GM21576 (cell line): ENCODE measurements at regions not wholly inside any gene's neighbourhood (a gene's known extent, or its start where the extent isn't known, plus 50 kb on each side); places are given as distances from the start of the nearest gene placed in this dataset.
A peak's percentile ranks its signal among the peaks of the same experiment; 100 is the strongest.
"Not testable (repeated sequence)": the region's sequence is repeated elsewhere in the genome, so short reads cannot be mapped to it uniquely, and the experiment has no call there.

Experiments
- ATAC-seq: cut with Tn5 transposase; IDR thresholded peaks from one replicate; pipeline ENCODE4 v1.9.1; 2021; ENCODE audit warnings: mild to moderate bottlenecking, moderate library complexity; ENCODE audit not compliant: unreplicated experiment

DNA sequence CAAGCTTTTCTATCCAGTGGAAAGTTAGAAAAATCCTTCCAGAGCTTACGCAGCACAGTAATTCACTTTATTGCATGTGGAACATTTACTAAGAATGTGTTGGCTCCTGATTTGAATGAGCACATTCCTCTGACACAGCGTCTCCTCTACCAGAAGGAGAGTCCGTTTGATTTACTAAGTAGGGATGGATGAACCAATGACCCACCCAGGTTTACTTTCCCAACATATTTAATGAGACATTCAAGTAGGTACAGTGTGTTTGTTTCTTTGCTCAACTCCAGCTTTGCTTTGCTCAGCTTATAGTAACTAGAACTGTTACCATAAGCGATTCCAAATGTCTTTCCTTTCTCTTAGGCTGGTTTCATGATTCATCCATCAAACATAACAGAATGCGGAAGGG lies 161.7 kb downstream of the SMARCA1 start:
- no peak for ATAC-seq

GRCh38 chrX:129360175-129360574 lies 163.1 kb downstream of the SMARCA1 start:
- peak; percentile 94 for ATAC-seq

DNA sequence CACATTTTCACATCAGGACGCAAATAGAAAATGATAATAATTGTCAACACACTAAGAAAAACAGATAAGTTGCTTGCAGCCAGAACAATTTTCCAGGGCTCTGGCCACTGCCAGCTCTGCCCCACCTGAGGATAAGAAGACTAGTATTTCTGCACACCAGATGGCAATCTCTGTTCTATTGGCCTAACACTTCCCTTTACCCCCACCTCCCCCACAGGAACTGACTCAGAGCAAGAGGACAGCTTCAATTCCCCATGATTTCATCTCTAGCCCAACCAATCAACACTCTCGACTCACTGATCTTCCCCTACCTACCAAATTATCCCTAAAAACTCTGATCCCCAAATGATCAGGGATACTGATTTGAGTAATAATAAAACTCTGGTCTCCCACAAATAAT lies 164.0 kb downstream of the SMARCA1 start:
- ATAC-seq: no peak

GRCh38 chrX:129357428-129357827 lies 165.9 kb downstream of the SMARCA1 start:
- ATAC-seq: not testable (repeated sequence)

DNA sequence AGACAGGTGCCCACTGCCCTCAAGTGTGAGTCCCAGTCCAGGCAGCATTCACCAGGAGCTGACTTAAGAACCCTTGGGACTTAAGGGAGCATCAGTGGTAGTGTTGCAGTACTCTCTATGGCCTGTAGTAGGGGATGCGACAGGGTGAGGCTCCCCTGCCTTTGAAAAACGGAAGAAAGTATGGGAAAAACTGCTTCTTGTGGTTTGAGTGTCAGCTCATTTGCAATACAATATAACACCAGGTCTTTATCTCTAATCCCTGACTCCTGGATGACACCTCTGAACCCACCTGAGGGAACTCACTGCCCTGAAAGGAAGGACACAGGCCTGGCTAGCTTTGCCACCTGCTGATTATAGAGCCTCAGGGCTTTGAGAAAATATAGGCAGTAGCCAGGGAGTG lies 176.0 kb downstream of the SMARCA1 start:
- ATAC-seq: peak; percentile 62

GRCh38 chrX:129346574-129346973 lies 176.7 kb downstream of the SMARCA1 start:
- ATAC-seq: no peak

GRCh38 chrX:129337264-129337663 lies 186.0 kb downstream of the SMARCA1 start:
- not testable (repeated sequence) for ATAC-seq

DNA sequence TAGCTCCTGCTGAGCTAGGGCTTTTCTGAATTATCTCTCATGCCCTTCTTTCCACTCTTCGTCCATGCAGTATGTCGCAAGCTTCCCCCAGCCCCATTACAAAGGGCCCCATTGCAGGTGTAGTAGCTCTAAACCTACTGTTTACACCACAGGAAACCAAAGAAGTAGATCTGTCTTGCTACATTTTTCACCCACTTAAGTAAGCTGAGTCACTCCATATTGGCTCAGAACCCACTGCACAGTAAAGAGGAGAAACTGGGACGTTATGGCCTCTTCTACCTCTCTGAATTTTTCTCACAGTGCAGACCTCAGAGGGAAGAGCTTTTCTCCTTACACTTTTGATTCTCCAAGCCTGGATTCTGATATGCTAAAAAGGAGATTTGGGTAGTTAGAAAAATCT lies 200.2 kb downstream of the SMARCA1 start:
- ATAC-seq: no peak

GRCh38 chrX:129318375-129318774 lies 204.9 kb downstream of the SMARCA1 start:
- no peak for ATAC-seq

DNA sequence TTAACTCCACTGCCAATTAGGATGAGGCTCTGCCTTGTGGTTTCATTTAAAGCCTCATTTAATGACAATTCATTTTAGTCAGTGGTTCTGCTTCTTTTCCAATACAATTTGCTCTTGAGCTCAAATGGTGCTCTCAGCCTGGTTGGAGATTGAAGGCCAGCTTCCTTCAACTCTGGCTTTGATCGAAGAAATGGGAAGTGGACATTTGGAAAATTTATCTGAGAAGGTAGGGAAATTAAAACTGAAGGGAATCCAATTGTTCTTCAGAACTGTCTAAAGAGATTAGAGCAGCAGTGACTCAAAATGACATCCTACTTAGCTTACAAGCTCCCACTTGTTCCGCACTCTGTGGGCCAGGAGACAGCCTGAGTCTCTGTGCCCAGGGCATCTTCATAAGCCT lies 206.8 kb downstream of the SMARCA1 start:
- ATAC-seq: no peak

DNA sequence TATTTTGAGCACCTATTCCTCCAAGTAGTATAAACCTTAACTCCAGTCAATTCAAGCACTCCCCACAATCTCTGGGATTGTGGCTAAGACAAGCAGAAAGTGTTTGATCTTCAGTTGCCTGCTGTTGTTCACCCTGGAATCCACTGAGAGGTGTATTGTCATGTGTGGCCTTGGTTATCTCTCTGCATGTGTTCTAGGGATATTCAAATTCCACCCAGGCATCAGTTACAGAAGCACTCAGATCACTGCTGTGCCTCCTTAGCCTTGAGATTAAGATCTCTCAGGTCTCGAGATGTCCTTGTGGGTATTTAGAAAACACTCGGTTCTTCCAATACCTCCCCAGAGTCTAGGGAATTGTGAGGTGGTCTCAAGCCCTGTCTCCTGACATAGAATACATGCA lies 213.3 kb downstream of the SMARCA1 start:
- no peak for ATAC-seq

- ATAC-seq: no peak
These were observed 260.4 kb downstream of the SMARCA1 start for GRCh38 chrX:129262912-129263311.

- not testable (repeated sequence) for ATAC-seq
These were observed 267.8 kb downstream of the SMARCA1 start for GRCh38 chrX:129255516-129255915.

DNA sequence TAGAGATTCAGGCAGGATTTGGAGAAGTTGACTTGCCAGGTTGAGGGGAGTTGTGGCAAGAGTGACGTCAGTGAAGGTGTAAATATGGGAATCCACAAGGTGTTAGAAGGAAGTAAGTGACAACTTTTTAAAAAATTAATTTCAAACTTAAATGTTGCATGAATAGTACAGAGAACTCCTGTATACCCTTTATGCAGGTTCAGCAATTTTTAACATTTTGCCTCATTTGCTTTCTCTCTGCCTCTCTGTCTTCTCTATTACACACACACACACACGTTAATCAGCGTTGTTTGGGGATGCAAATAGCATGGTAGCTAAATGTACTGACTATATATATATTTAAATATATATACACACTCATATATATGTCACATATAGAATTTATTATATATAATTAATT lies 273.7 kb downstream of the SMARCA1 start:
- ATAC-seq: no peak

DNA sequence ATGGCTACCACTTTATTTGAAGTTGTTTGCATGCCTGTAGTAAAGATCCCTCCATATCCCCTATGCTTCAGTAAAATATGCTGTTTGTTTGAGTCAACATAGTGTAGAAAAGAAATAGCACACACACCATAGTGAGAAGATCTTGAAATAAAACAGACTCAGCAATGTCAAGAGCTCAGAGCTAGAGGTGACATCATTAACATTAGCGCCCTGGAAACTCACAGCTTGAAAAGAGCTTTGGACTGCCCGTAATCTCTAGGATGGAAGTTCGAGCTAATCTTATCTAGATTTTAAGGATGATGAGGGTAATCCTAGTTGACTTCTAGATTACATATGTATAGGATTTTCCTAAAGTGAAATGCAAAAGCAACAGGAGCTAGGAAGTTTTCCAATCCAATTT lies 275.6 kb downstream of the SMARCA1 start:
- no peak for ATAC-seq

- no peak for ATAC-seq
These were observed 283.9 kb downstream of the SMARCA1 start for GRCh38 chrX:129239371-129239770.

DNA sequence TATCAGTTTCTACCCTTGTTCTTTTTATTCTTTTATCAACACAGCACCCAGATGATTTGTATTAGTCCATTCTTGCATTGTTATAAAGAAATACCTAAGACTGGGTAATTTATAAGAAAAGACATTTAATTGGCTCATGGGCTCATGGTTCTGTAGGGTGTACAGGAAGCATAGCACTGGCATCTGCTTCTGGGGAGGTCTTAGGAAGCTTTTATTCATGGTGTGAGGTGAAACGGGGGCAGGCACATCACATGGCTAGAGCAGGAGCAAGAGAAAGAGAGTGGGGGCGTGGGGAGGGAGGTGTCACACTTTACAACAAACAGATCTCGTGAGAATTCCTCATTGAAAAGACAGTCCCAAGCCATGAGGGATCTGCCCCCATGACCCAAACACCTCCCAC lies 285.3 kb downstream of the SMARCA1 start:
- ATAC-seq: no peak

- no peak for ATAC-seq
These were observed 287.4 kb downstream of the SMARCA1 start for GRCh38 chrX:129235903-129236302.

DNA sequence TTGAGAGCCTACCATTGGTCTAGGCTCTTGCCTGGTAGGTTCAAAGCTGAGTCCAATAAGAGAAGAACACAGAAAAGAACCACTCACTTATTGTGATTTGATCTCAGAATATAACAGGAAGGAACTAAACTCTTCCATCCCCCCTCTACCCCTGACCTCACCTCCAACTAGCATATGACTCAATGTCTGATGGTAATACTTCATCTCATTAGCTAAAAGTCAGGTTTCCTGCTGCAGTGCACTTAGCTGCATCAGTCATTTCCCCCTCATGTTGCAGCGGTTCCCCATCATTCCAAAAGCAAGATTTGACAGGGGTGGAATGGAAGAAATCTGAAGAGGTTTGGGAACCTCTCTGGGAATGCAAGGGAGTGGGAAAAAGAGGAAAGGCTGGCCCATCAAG lies 289.5 kb downstream of the SMARCA1 start:
- ATAC-seq: no peak

GRCh38 chrX:129230850-129231512 lies 292.3 kb downstream of the SMARCA1 start:
- no peak for ATAC-seq

- no peak for ATAC-seq
These were observed 293.1 kb downstream of the SMARCA1 start for GRCh38 chrX:129230168-129230567.

DNA sequence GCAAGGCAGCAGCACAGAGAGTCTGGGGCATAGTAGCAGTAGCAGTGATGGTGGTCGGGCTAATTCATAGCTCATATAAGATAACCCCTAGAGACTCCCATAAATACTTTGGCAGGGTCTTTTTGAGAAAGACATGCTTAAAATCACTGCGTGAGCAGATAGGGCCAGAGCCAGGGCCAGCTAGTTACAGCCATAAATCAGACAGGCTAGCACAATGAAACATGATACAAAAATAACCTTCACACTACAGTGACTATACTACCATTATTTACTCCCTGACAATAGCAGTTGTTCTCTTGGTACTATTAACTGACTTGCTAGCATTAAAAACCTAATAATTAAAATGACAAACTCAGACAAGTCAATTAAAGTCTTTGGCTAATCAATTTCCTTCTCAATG lies 295.9 kb downstream of the SMARCA1 start:
- ATAC-seq: no peak

DNA sequence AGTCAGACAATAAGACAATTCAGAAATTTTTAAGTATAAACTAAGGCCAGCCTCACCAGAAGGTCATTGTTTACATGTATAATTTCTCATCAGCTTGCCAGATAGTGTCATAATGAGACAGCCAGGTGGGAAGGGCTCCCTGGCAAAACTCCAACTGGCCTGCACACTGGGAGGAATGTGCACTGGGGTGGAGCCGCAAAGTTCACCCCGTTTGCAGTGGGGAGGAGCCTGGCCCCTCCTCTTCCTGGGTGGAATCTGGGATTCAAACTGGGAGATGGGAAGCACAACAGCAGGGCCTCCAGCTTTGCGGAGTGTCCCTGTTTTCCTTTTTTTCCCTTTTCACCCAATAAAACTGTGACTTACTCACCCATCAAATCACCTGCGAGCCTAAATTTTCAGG lies 329.9 kb downstream of the SMARCA1 start:
- no peak for ATAC-seq
